SIG-M5 treated with dmso at 0.1 percent for 504 hours (cell line): ENCODE measurements at regions not wholly inside any gene's neighbourhood (a gene's known extent, or its start where the extent isn't known, plus 50 kb on each side); places are given as distances from the start of the nearest gene placed in this dataset.

Experiments
- DNase-seq: peaks from one replicate; lab custom pipeline; 2025; ENCODE audit not compliant: unreplicated experiment; lab: John Stamatoyannopoulos, UW

DNA sequence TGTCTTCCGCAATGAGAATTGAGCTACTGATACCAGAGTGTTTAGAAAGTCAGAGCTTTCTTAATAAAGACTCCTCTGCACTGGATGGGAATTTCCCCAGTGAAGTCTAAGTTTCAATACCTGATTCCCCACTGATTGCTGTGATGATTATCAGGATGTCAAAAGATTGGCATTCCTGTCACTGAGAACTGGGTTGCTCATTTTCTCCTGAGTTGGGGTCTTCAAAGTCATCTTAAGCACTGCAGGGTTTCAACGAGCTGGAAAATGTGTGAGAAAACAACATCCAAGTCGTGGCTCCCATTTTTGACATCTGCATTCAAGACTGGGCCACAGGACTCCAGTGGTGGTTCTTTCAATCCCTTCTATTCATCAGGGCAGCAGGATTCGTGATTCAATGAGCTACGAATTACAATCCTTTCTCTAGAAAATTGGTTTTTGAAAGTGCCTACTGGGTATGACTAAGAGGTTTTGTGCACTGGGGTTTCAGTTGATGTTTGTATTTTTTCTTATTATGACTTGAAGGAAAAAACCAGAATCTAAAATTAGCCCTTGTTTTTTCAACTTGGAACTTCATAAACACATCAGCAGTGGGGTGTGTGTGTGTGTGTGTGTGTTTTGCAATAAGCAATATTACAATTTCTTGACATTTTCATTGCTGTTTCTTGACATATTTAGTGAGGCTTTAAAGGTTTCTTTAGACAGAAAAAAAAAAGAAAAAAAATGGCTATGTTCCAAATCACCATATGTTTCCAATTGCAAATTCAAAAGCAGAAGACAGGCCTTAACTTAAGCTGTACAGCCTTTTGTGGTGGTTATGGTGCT lies 233.0 kb downstream of the FAM76B start:
- DNase-seq = no peak

DNA sequence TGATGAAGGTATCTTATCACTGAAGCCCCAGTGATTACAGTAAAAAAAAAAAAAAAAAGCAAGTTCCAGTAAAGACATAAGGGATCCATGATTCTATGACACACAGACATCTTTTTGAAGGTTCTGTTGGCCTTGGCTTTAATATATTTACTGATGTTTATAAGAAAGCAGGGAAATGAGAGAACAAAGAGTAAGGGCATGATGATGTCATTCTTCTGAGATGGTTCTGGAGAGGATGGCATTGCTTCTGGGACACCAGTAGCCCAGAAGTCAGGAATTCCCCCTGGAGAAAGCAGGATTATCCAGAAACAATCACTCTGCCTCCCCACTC lies 233.6 kb downstream of the FAM76B start:
- no peak for DNase-seq

DNA sequence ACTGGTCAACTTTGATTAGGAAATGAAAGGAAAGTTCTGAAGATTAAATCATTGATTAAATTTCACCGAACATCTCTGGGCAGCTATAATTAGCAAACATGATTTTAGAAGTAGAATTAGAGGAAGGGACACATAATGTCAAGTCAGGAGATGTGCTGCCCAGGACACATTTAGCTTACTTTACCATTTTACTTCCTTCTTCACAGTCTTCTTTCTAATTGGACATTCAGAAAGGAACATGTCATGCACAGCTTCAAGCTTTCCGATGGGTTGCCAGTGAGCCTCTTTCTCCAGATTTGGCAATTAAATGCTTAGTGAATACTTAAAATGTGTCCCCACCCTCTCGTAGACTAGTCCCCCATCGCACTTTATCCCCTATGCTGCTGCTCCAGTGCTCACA lies 234.7 kb downstream of the FAM76B start:
- no peak for DNase-seq

DNA sequence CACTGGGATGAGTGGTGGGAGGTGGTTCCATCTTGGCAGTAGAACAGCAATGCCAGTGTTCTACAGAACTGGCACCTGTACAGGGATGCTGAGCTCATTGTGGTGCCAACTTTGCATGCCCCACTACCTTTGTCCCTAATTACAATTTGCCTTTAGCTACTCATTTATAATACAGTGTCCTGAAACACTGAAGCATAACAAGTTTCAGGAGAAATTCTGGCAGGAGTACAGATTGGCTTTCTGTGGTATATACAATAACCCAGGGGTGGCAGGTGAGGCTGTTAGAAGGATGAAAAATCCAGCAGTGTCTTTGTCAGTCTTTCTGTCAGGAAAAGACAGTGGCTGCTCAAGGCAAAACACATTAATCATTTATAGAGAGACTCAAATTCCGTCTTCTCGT lies 240.3 kb downstream of the FAM76B start:
- no peak for DNase-seq

DNA sequence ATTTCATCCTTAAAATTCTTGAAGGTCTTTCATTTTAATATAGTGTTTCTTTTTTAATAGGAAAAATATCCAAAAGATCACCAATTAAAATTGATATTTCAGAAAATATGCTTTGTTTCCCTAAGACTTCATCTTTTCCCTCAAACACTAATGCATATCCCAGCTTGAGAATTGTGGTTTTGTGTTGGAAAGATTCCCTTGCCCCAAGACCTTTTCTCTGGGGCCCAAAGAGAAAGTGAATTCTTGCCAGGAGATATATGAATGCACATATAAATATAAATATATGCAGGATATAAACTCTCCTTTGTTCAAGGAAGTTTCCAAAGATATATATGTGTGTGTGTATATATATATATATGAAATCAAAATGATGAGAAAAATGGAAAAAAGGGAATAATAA lies 241.2 kb downstream of the FAM76B start:
- DNase-seq = no peak

DNA sequence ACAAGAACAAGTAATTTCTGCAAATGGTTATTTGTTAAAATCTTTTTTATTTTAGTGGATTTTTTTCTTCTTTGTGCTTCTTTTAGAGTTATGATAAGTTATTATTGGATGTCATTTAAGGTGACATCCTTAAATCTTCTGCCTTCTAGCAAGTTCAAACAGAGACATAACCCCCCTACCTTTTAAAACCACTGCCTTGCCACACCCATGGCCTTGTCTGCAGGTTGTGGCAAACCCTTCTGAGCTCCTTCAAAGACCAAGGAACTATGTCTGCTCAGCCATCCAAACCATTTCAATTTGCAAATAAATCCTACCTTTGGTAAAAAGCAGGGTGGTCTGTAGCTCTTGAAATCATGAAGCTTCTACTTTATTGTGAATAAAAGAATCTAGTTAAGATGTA lies 241.6 kb downstream of the FAM76B start:
- no peak for DNase-seq

DNA sequence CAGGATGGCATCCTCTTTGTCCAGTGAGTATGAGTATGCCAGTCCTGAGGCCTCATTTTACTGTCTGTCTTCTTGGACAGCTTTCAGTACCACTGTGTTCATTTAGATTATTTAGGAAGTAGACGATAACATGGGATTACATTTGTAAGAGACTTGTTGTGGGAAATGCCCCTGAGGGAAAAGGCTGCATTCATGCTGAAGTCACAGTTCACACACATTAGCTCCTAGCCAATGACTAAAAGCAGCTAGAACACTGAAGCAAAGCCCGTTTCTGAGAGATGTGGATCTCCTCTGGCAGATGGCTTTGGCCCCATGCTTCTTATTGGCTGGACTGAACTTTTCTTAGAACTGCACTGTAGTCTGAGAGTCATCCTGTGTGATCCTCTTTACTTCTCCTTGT lies 242.4 kb downstream of the FAM76B start:
- no peak for DNase-seq

DNA sequence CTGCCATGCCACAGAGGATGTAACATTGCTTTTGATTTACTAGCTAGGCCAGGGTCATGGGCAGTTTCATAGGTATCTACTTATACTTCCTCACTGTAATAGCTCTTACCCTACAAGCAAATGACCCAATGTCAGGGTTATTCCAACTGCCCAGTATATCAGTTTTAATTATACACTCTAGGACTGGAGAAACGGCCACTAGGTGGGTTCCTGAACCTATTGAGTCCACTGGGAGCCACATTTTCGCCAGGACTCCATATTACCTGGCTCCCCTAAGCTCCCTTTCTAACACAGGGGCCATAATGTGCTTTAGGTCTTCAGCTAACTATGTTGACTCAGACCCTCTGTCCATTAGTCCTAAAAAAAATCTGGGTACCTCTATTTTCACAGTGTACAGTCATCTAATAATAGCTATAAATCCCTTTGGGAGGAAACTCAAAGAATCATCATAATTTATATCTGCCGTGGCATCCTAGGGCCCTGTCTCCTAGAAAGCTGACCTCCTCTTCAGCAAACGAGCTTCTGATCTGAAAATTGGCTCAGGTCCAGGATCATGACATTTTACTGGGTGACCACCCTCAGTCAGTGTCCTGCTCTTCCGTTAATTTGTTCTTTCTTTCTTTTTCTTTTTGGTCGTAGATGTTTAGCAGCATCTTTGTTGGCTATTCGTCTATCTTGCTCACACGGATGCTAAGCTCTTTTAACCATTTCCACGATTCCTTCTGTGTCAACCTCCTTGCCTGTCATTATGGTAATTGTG lies 244.3 kb downstream of the FAM76B start:
- DNase-seq = no peak

DNA sequence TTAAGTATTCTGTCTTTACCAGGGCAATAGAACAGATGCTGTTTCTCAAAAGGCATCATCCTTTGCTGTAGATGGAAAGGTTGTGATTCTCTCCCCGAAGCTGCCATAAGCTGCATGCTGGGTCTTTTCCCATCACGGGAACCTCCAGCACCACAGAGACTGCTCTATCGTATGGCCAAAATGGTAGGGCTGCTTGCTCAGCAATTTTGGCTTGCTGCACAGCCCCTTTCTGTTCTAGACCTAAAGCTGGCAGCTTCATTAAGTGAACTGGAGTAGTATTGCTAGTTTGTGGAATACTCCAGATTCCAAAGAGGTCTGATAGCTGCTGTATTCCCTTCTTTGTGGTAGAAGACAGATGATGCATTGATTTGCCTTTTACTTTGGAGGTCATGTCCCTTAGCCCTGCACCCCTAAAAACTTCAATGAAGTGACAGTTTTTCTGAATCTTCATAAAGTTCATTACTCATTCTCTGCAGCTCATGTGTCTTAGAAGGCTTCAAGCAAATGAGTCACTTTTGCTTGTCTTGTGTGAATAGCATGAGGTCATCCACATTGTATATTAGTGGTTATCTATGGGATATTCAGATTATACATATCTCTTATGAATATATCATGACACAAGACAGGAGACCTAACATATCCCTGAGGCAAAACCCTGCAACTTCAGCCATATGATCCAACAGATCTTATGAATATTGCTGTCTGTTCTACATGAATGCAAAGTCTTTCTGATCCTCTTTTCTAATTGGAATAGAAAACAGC lies 245.3 kb downstream of the FAM76B start:
- DNase-seq = no peak

DNA sequence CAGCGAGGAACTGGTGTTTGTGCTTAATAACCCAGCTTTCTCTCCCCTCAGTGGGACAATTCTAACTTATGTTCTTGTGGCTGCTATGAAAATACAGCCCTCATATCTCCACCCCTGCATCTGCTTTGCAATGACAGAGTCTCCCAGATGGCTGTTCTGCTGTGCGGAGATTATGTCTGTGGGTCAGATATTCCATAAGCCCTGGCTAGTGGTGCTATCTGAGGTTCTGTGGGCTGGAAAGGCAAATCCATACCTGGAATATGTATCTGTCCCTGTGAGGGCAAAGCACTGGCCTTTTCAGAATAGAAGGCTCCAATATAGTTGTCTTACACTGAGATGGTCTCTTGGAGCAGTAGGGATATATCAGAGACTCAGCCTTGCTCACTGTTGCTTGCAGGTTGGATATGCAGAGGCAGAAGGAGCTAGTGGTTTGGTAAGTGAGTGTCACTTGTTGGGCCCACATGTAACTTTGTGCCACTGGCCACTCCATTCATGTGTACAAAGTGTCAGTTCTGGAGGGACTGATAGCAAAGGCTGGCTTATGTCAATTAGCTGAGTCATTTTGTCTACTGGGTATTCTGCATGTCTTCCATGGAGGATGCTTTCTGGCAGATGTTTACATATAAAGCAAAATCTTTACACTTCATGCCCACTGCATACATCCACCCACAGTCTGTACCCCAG lies 246.6 kb downstream of the FAM76B start:
- no peak for DNase-seq

DNA sequence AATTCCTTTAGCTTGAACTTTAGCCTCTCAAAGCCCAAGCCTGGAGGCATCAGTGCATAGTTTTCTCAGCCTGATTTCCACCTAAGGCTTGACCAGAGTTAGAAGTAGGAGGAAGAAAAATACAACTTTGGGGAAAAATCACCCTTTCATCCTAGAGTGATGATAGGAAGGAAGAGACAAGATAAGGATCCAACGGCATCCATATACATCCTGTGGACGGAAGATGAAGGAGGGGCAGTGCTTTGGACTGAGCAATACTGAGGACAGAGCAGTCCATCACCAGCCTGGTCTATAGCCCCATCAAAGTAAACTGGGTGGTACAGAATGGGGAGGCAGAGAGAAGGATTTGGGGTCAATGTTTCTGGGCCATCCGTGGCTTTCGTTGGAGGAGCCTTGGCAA lies 247.9 kb downstream of the FAM76B start:
- no peak for DNase-seq

DNA sequence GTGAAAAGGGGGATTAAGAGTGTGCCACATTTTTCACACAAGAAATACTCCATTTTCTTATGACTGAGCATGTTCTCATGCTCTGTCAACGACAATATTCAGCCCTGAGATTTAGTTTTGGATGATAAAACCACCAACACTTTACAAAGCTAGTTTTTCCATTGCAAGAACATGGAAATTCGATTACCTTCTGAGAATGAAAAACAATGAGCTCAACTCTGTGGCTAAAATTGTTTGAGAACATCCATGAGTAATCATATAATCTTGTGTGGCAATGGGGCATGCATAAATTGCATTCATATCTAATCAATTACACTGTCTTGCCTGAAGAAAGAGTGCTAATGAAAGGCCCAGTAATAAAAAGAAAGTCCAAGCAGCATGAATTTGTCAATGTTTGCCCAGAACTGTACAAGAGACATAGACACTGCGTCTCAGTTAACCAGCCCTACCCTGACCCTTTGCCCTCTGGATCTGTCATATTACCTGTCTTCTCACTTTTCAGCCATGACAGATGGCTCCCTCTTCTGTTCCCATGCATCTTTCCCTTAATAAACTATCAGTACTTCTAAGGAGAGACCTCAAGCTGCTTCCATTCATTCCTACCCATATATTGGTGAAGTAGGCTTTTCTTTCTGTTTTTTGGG lies 253.4 kb downstream of the FAM76B start:
- DNase-seq = no peak

DNA sequence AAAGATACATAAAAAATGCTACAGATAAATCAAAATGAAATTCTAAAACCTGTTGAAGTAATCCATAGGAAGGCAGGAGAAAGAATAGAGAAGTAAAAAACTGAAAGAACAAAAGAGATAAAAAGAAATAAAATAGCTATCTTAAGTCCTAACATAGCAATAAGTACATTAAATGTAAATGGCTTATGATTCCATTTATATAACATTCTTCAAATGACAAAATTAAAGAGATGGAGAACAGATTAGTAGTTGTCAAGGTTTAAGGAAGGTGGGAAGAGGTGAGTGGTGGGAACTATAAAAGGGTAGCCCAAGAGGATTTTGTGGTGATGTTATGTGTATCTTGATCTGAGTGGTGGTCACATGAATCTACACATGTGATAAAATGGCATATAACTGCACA lies 254.8 kb downstream of the FAM76B start:
- DNase-seq = no peak

DNA sequence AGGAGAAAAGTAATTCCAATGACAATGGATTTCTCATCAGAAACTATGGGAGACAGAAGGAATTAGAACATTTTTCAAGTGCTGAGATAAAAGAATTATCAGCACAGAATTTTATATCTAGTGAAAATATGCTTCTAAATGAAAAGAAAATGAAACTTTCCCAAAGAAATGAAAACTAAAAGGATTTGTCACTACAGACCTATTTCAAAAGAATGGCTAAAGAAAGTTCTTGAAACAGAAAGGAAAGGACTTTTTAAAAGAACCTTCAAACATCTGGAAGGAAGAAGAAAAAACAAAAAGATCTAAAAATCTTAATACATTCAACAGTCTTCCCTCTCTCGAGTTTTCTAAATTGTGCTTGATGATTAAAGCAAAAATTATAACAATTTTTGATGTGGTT lies 255.4 kb downstream of the FAM76B start:
- DNase-seq = no peak

DNA sequence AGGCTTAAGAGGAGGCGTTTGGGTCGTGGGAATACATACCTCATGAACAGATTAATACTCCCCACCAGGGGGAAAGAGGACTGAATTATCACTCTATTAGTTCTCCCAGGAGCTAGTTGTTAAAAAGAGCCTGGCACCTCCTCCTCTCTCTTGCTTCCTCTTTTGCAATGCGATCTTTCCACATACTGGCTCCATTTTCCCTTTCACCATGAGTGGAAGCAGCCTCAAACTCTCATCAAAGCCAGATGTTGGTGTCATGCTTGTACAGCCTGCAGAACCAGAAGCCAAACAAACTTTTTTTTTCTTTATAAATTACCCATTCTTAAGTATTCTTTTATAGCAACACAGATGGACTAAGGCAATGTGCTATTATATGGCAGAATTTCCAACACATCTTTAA lies 258.5 kb downstream of the FAM76B start:
- DNase-seq = peak; percentile 50

DNA sequence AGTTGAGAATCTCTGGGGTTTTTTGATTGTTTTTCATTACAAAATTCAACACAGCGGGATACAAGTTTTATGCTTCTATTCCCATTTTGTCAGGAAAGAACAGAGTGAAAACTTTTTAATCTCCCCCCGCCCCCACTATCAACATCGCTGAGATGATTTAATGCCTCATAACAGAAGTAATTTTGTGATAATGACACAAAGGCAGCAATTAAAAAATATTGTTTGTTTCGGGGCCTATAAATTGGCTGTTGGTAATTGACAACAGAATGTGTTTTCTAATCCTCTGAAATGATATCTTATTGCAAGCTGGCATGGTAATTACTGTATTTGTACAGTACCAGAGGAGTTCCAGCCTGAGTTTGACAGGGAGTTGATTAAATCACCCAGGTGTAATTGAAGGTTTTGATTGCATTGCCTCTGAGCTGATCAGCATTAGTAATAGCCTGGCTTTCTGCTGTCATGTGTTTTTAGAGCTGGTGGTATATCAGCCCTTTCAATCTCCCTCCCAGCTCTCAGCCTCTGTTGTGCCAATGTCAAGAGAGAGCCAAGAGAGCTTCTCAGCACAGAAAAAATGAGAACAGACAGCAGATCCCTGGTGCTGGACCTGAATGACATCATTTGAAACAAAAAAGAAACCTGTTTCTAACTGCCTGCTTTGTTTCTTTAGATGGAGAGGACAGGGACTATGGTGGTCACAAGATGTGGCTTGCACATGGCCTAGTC lies 265.1 kb downstream of the FAM76B start:
- no peak for DNase-seq

DNA sequence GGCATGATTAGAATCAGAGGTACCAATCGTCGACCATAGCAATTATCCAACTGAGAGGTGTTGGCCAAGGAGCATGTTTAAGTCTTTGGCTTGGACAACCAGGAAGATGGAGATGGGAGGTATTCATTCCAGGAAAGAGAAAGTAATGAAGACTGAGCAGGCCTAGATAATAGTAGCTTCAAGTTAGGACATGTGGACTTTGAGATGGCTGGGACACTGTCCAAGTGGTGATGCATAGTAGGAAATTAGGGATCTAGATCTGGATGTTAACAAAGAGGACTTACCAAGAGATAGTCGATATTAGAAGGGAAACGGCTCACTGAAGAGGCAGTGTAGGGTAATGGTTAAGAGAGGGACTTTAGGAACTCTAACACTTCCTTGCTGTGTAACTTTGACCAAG lies 266.7 kb downstream of the FAM76B start:
- DNase-seq = no peak

DNA sequence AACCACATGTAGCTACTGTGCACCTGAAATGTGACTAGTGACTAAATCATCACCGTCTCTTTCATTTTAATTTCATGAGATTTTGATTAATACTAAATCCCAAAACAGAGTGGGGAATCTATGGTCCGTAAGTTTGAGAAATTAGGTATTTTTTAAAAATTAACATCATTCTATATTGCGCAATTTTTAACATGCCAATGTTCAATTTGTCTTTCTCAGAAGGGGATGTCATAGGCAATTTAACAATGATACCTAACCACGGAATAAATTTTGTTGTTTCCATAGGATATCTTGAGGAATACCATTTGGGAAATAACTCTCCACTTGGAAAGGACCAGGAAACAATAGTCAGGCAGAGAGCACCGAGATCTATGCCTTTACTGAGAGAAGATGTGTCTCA lies 267.7 kb downstream of the FAM76B start:
- no peak for DNase-seq

DNA sequence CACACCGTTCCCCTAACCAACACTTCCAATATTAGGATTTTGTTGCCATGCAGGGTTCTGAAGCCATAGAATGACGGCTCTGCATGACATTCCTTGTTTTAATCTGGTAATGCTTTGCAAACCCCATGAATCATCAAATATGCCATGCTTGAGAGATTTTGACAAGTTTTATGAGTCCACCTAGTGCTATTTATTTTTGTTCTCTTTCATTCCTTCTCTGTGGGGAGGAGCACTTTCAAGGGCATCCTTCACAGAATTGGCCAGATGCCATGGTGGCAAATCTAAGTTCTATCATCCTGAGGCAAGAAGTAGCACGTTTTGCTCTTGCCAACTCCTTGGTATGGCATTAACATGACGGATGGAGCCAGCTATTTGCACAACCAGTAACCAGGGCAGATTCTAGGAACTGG lies 268.4 kb downstream of the FAM76B start:
- no peak for DNase-seq
